Activated naive CD4-positive, alpha-beta T cell treated with anti-CD3 and anti-CD28 coated beads, Interleukin-2, amount 10 ng/mL, durations not matched to agents 7 days and 5 days (primary cell): ENCODE measurements at regions not wholly inside any gene's neighbourhood (a gene's known extent, or its start where the extent isn't known, plus 50 kb on each side); places are given as distances from the start of the nearest gene placed in this dataset.

Experiments used
- CTCF ChIA-PET: fragments of 350-600 bp; sonication (Branson Sonifier 250); formaldehyde crosslinking; loops from one replicate; lab custom pipeline; 2021; ENCODE audit warnings: antibody characterized with exemption; lab: Charles Lee
- DNase-seq: peaks from one replicate; pipeline ENCODE4 v3.0.0-alpha.2; 2020
- H3K27ac Mint-ChIP-seq: one replicate; pipeline ENCODE4 v1.8.0; 2021; ENCODE audit warnings: mild to moderate bottlenecking, moderate library complexity, mixed read lengths
- H3K27me3 Mint-ChIP-seq: one replicate; pipeline ENCODE4 v1.8.0; 2021; ENCODE audit warnings: mild to moderate bottlenecking, mixed read lengths
- H3K36me3 Mint-ChIP-seq: one replicate; pipeline ENCODE4 v1.8.0; 2021; ENCODE audit warnings: mixed read lengths
- H3K4me1 Mint-ChIP-seq: one replicate; pipeline ENCODE4 v1.8.0; 2021; ENCODE audit warnings: mixed read lengths
- H3K4me3 Mint-ChIP-seq: one replicate; pipeline ENCODE4 v1.8.0; 2021; ENCODE audit warnings: mild to moderate bottlenecking, moderate library complexity, mixed read lengths
- H3K9me3 Mint-ChIP-seq: one replicate; pipeline ENCODE4 v1.8.0; 2021; ENCODE audit warnings: mixed read lengths

GRCh38 chr1:18012686-18013085 is 94.9 kb upstream of the IGSF21 start:
- no peak overlapping the region for H3K4me3 Mint-ChIP-seq
- CTCF ChIA-PET = no interaction called here
- H3K36me3 Mint-ChIP-seq = no peaks in the 10 kb centered on the region

GRCh38 chr1:18013216-18013615 is 94.4 kb upstream of the IGSF21 start:
- Mint-ChIP-seq H3K27me3 (peaks cover 5% of the 10 kb centered on the region), H3K4me3 (no peak overlapping the region), H3K36me3 (no peaks in the 10 kb centered on the region), H3K4me1 (no peaks in the 10 kb centered on the region), H3K27ac (no peak overlapping the region), H3K9me3 (no peaks in the 10 kb centered on the region)
- DNase-seq = no peak
- CTCF ChIA-PET = no interaction called here

More at GRCh38 chr1:18012686-18013085, 94.9 kb upstream of the IGSF21 start:
- Mint-ChIP-seq H3K9me3 (no peaks in the 10 kb centered on the region), H3K27ac (no peak overlapping the region), H3K27me3 (peaks cover 5% of the 10 kb centered on the region), H3K4me1 (no peaks in the 10 kb centered on the region)
- no peak for DNase-seq

- Mint-ChIP-seq H3K36me3 (no peaks in the 10 kb centered on the region), H3K27me3 (peaks cover 8% of the 10 kb centered on the region), H3K4me1 (no peaks in the 10 kb centered on the region), H3K4me3 (no peak overlapping the region), H3K27ac (no peak overlapping the region), H3K9me3 (no peaks in the 10 kb centered on the region)
- no peak for DNase-seq
- CTCF ChIA-PET = no interaction called here
These were observed 91.9 kb upstream of the IGSF21 start for GRCh38 chr1:18015719-18016118.

- no peak overlapping the region for H3K4me3 Mint-ChIP-seq
- no peaks in the 10 kb centered on the region for H3K4me1 Mint-ChIP-seq
- H3K36me3 Mint-ChIP-seq = no peaks in the 10 kb centered on the region
- CTCF ChIA-PET = no interaction called here
- peaks cover 9% of the 10 kb centered on the region for H3K27me3 Mint-ChIP-seq
- no peaks in the 10 kb centered on the region for H3K9me3 Mint-ChIP-seq
- no peak overlapping the region for H3K27ac Mint-ChIP-seq
- DNase-seq = no peak
These were observed 89.2 kb upstream of the IGSF21 start for GRCh38 chr1:18018366-18018765.

- CTCF ChIA-PET = interaction anchor here (0.6 kb wide), 1 partner anchor 527 kb away, joined by 3 read pairs; no protein-coding TSS in a partner anchor
- H3K27me3 Mint-ChIP-seq = peaks cover 12% of the 10 kb centered on the region
- H3K9me3 Mint-ChIP-seq = no peaks in the 10 kb centered on the region
- H3K36me3 Mint-ChIP-seq = no peaks in the 10 kb centered on the region
- no peak overlapping the region for H3K4me3 Mint-ChIP-seq
- no peaks in the 10 kb centered on the region for H3K4me1 Mint-ChIP-seq
- no peak overlapping the region for H3K27ac Mint-ChIP-seq
- no peak for DNase-seq
These were observed 87.4 kb upstream of the IGSF21 start for GRCh38 chr1:18020021-18020817.

GRCh38 chr1:18021242-18021641 is 86.4 kb upstream of the IGSF21 start:
- CTCF ChIA-PET = no interaction called here
- Mint-ChIP-seq H3K27me3 (peaks cover 12% of the 10 kb centered on the region), H3K4me3 (no peak overlapping the region), H3K36me3 (no peaks in the 10 kb centered on the region), H3K9me3 (no peaks in the 10 kb centered on the region), H3K27ac (no peak overlapping the region), H3K4me1 (no peaks in the 10 kb centered on the region)
- no peak for DNase-seq

GRCh38 chr1:18032172-18032859 is 75.3 kb upstream of the IGSF21 start:
- CTCF ChIA-PET = no interaction called here
- no peak for DNase-seq
- no peak overlapping the region for H3K4me3 Mint-ChIP-seq
- H3K4me1 Mint-ChIP-seq = no peaks in the 10 kb centered on the region
- H3K9me3 Mint-ChIP-seq = no peaks in the 10 kb centered on the region
- no peaks in the 10 kb centered on the region for H3K36me3 Mint-ChIP-seq
- H3K27me3 Mint-ChIP-seq = peaks cover 11% of the 10 kb centered on the region
- H3K27ac Mint-ChIP-seq = no peak overlapping the region

GRCh38 chr1:18035145-18035544 is 72.5 kb upstream of the IGSF21 start:
- Mint-ChIP-seq H3K4me1 (peaks cover 5% of the 10 kb centered on the region), H3K9me3 (no peaks in the 10 kb centered on the region), H3K27ac (no peak overlapping the region), H3K27me3 (peaks cover 3% of the 10 kb centered on the region), H3K36me3 (no peaks in the 10 kb centered on the region), H3K4me3 (no peak overlapping the region)
- CTCF ChIA-PET = no interaction called here
- DNase-seq = no peak

- no peaks in the 10 kb centered on the region for H3K27me3 Mint-ChIP-seq
- H3K4me3 Mint-ChIP-seq = no peak overlapping the region
- H3K36me3 Mint-ChIP-seq = no peaks in the 10 kb centered on the region
- no peak overlapping the region for H3K27ac Mint-ChIP-seq
- CTCF ChIA-PET = no interaction called here
- H3K4me1 Mint-ChIP-seq = peaks cover 5% of the 10 kb centered on the region
- no peaks in the 10 kb centered on the region for H3K9me3 Mint-ChIP-seq
- no peak for DNase-seq
These were observed 69.9 kb upstream of the IGSF21 start for GRCh38 chr1:18037651-18038050.

- Mint-ChIP-seq H3K9me3 (no peaks in the 10 kb centered on the region), H3K4me3 (no peak overlapping the region), H3K36me3 (no peaks in the 10 kb centered on the region), H3K4me1 (peaks cover 5% of the 10 kb centered on the region), H3K27ac (no peak overlapping the region), H3K27me3 (no peaks in the 10 kb centered on the region)
- no peak for DNase-seq
- CTCF ChIA-PET = no interaction called here
These were observed 69.5 kb upstream of the IGSF21 start for GRCh38 chr1:18038051-18038450.

- DNase-seq = no peak
- H3K4me1 Mint-ChIP-seq = peaks cover 5% of the 10 kb centered on the region
- H3K9me3 Mint-ChIP-seq = no peaks in the 10 kb centered on the region
- H3K4me3 Mint-ChIP-seq = no peak overlapping the region
- no peaks in the 10 kb centered on the region for H3K36me3 Mint-ChIP-seq
- no peak overlapping the region for H3K27ac Mint-ChIP-seq
- CTCF ChIA-PET = no interaction called here
- H3K27me3 Mint-ChIP-seq = no peaks in the 10 kb centered on the region
These were observed 68.5 kb upstream of the IGSF21 start for GRCh38 chr1:18039102-18039501.

GRCh38 chr1:18041102-18041501 is 66.5 kb upstream of the IGSF21 start:
- no peaks in the 10 kb centered on the region for H3K9me3 Mint-ChIP-seq
- H3K36me3 Mint-ChIP-seq = no peaks in the 10 kb centered on the region
- H3K4me1 Mint-ChIP-seq = peaks cover 5% of the 10 kb centered on the region
- H3K4me3 Mint-ChIP-seq = no peak overlapping the region
- DNase-seq = no peak
- no peaks in the 10 kb centered on the region for H3K27me3 Mint-ChIP-seq
- CTCF ChIA-PET = no interaction called here
- H3K27ac Mint-ChIP-seq = no peak overlapping the region

GRCh38 chr1:18041685-18042355 is 65.8 kb upstream of the IGSF21 start:
- Mint-ChIP-seq H3K27ac (no peak overlapping the region), H3K4me3 (no peak overlapping the region), H3K9me3 (no peaks in the 10 kb centered on the region), H3K4me1 (peaks cover 5% of the 10 kb centered on the region), H3K36me3 (no peaks in the 10 kb centered on the region), H3K27me3 (no peaks in the 10 kb centered on the region)
- CTCF ChIA-PET = no interaction called here
- no peak for DNase-seq

GRCh38 chr1:18043871-18044270 is 63.7 kb upstream of the IGSF21 start:
- no peaks in the 10 kb centered on the region for H3K27me3 Mint-ChIP-seq
- H3K4me3 Mint-ChIP-seq = no peak overlapping the region
- H3K36me3 Mint-ChIP-seq = no peaks in the 10 kb centered on the region
- H3K9me3 Mint-ChIP-seq = no peaks in the 10 kb centered on the region
- CTCF ChIA-PET = no interaction called here
- no peak for DNase-seq
- H3K27ac Mint-ChIP-seq = no peak overlapping the region
- no peaks in the 10 kb centered on the region for H3K4me1 Mint-ChIP-seq
